GM13977 (cell line): ENCODE measurements at regions not wholly inside any gene's neighbourhood (a gene's known extent, or its start where the extent isn't known, plus 50 kb on each side); places are given as distances from the start of the nearest gene placed in this dataset.

Experiments
- DNase-seq: peaks from one replicate; pipeline ENCODE4 v3.0.0; 2012; ENCODE audit warnings: low spot score
- in situ Hi-C: fragments of 300-500 bp; cut with MboI; formaldehyde crosslinking; loops from one replicate; pipeline ENCODE4 v1.12.0; 2022; ENCODE audit warnings: low sequenced_read_pairs, low pct_unique_long_range_greater_than_20kb, mixed read lengths, inconsistent platforms; ENCODE audit not compliant: unreplicated experiment
- TF ChIP-seq, protein P1 (sequence below): IDR thresholded peaks from 2 replicates; pipeline ENCODE4 v1.5.1; 2012; ENCODE audit warnings: mild to moderate bottlenecking, control low read depth; ENCODE audit not compliant: insufficient read depth; ENCODE audit errors: extremely low read depth, missing control alignments

GRCh38 chr10:28969413-28969812 is 292.1 kb downstream of the BAMBI start:
- in situ Hi-C loops, result no loop called here
- DNase-seq, result no peak
- TF ChIP-seq, protein P1, sequence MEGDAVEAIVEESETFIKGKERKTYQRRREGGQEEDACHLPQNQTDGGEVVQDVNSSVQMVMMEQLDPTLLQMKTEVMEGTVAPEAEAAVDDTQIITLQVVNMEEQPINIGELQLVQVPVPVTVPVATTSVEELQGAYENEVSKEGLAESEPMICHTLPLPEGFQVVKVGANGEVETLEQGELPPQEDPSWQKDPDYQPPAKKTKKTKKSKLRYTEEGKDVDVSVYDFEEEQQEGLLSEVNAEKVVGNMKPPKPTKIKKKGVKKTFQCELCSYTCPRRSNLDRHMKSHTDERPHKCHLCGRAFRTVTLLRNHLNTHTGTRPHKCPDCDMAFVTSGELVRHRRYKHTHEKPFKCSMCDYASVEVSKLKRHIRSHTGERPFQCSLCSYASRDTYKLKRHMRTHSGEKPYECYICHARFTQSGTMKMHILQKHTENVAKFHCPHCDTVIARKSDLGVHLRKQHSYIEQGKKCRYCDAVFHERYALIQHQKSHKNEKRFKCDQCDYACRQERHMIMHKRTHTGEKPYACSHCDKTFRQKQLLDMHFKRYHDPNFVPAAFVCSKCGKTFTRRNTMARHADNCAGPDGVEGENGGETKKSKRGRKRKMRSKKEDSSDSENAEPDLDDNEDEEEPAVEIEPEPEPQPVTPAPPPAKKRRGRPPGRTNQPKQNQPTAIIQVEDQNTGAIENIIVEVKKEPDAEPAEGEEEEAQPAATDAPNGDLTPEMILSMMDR, result no peak

GRCh38 chr10:28970231-28970630 is 292.9 kb downstream of the BAMBI start:
- no peak for DNase-seq
- in situ Hi-C loops, result no loop called here
- TF ChIP-seq, protein P1, result no peak

DNA sequence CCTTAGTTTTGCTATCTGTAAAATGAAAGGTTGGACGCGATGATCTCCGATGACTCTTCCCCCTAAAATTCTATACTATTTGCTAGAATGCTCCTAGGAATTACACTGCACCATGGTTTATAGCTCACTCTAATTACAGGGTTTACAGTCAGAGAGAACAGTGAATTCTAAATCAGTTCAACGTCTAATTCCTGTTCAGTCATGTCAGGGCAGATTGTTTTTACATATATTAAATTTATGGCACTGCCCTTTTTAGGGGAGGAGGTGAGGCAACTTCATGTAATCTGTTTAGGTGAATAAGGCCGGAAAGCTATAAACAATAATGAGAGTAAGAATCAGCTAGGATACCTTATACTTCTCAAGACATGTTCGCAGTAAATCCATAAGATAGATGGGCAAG is 293.9 kb downstream of the BAMBI start:
- DNase-seq, result no peak
- in situ Hi-C loops, result no loop called here
- TF ChIP-seq, protein P1, result no peak

DNA sequence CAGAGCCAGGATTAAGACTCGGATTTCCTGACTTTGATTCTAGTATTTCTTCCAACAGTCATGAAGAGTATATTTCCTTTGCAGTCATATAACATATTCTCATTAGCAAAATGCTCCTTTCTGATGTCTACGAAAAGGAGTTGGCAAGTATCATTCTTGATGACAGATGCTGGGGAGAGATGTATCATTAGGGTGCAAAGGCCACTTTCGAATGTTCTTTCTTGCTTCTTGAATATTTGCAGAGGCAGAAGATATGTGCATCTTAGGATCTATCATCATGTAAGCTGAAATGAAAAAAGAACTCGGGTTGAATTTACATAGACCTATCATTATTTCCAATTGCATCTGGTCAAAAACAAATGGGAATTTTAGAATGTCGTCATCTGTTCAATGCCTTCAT is 294.4 kb downstream of the BAMBI start:
- in situ Hi-C loops, result no loop called here
- TF ChIP-seq, protein P1, result no peak
- DNase-seq, result no peak

- TF ChIP-seq, protein P1, result no peak
- in situ Hi-C loops, result no loop called here
- DNase-seq, result no peak
Measured at GRCh38 chr10:28973309-28973972, 296.1 kb downstream of the BAMBI start.

GRCh38 chr10:28975891-28976531 is 298.7 kb downstream of the BAMBI start:
- no peak for DNase-seq
- TF ChIP-seq, protein P1, result no peak
- in situ Hi-C loops, result no loop called here

- DNase-seq, result no peak
- TF ChIP-seq, protein P1, result no peak
- in situ Hi-C loops, result no loop called here
Measured at GRCh38 chr10:28977518-28977917, 300.2 kb downstream of the BAMBI start.
